GM19468 (cell line): ENCODE measurements at regions not wholly inside any gene's neighbourhood (a gene's known extent, or its start where the extent isn't known, plus 50 kb on each side); places are given as distances from the start of the nearest gene placed in this dataset.
"Not testable (repeated sequence)": the region's sequence is repeated elsewhere in the genome, so short reads cannot be mapped to it uniquely, and the experiment has no call there.

ENCODE experiments used
- ATAC-seq: cut with Tn5 transposase; IDR thresholded peaks from one replicate; pipeline ENCODE4 v1.9.1; 2021; ENCODE audit warnings: mild to moderate bottlenecking, moderate library complexity, moderate number of reproducible peaks; ENCODE audit not compliant: unreplicated experiment; ENCODE audit errors: extremely low read depth

- no peak for ATAC-seq
Measured at GRCh38 chr4:137408527-137409177, 123.6 kb downstream of the PCDH18 start.

GRCh38 chr4:137405833-137406232 is 126.5 kb downstream of the PCDH18 start:
- not testable (repeated sequence) for ATAC-seq

GRCh38 chr4:137394018-137394417 is 138.3 kb downstream of the PCDH18 start:
- ATAC-seq = no peak

- no peak for ATAC-seq
Measured at GRCh38 chr4:137393044-137393443, 139.2 kb downstream of the PCDH18 start.

- ATAC-seq = no peak
Measured at GRCh38 chr4:137390707-137391106, 141.6 kb downstream of the PCDH18 start.

- ATAC-seq = no peak
Measured at GRCh38 chr4:137389911-137390520, 142.3 kb downstream of the PCDH18 start.

- no peak for ATAC-seq
Measured at GRCh38 chr4:137387924-137388323, 144.4 kb downstream of the PCDH18 start.

- ATAC-seq = no peak
Measured at GRCh38 chr4:137384476-137384875, 147.8 kb downstream of the PCDH18 start.

GRCh38 chr4:137378821-137379220 is 153.5 kb downstream of the PCDH18 start:
- ATAC-seq = no peak

GRCh38 chr4:137378393-137378792 is 153.9 kb downstream of the PCDH18 start:
- ATAC-seq = no peak

- no peak for ATAC-seq
Measured at GRCh38 chr4:137376312-137376711, 156.0 kb downstream of the PCDH18 start.

- ATAC-seq = no peak
Measured at GRCh38 chr4:137375111-137375850, 157.0 kb downstream of the PCDH18 start.

- ATAC-seq = no peak
Measured at GRCh38 chr4:137370679-137371078, 161.6 kb downstream of the PCDH18 start.

GRCh38 chr4:137370206-137370633 is 162.1 kb downstream of the PCDH18 start:
- ATAC-seq = no peak

GRCh38 chr4:137367620-137368019 is 164.7 kb downstream of the PCDH18 start:
- ATAC-seq = no peak

- no peak for ATAC-seq
Measured at GRCh38 chr4:137363496-137363895, 168.8 kb downstream of the PCDH18 start.

GRCh38 chr4:137361756-137362470 is 170.4 kb downstream of the PCDH18 start:
- no peak for ATAC-seq

GRCh38 chr4:137360761-137361160 is 171.5 kb downstream of the PCDH18 start:
- no peak for ATAC-seq

GRCh38 chr4:137359691-137360315 is 172.5 kb downstream of the PCDH18 start:
- no peak for ATAC-seq

- not testable (repeated sequence) for ATAC-seq
Measured at GRCh38 chr4:137354562-137354961, 177.7 kb downstream of the PCDH18 start.
